Stromal cell of bone marrow (primary cell): ENCODE measurements at regions not wholly inside any gene's neighbourhood (a gene's known extent, or its start where the extent isn't known, plus 50 kb on each side); places are given as distances from the start of the nearest gene placed in this dataset.

Experiments
- DNase-seq: peaks from one replicate; pipeline ENCODE4 v3.0.0-alpha.2; 2012; ENCODE audit warnings: low read depth

DNA sequence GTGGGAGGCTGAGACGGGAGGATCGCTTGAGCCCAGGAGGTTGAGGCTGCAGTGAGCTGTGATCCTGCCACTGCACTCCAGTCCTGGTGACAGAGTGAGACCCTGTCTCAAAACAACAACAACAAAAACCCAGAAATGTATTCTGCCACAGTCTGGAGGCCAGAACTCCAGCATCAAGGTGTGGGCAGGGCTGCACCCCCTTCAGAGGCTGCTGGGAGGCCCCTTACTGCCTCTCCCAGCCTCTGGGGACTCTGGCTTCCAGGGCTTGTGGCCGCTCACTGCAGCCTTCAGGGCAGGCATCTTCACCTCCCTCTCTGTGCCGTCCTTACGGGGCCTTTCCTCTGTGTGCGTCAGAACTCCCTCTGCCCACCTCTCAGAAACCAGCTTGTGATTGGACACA lies 209.4 kb upstream of the GSE1 start:
- DNase-seq: no peak

GRCh38 chr16:85412911-85413520 lies 200.1 kb upstream of the GSE1 start:
- DNase-seq: no peak

GRCh38 chr16:85413691-85414663 lies 199.1 kb upstream of the GSE1 start:
- DNase-seq: no peak

DNA sequence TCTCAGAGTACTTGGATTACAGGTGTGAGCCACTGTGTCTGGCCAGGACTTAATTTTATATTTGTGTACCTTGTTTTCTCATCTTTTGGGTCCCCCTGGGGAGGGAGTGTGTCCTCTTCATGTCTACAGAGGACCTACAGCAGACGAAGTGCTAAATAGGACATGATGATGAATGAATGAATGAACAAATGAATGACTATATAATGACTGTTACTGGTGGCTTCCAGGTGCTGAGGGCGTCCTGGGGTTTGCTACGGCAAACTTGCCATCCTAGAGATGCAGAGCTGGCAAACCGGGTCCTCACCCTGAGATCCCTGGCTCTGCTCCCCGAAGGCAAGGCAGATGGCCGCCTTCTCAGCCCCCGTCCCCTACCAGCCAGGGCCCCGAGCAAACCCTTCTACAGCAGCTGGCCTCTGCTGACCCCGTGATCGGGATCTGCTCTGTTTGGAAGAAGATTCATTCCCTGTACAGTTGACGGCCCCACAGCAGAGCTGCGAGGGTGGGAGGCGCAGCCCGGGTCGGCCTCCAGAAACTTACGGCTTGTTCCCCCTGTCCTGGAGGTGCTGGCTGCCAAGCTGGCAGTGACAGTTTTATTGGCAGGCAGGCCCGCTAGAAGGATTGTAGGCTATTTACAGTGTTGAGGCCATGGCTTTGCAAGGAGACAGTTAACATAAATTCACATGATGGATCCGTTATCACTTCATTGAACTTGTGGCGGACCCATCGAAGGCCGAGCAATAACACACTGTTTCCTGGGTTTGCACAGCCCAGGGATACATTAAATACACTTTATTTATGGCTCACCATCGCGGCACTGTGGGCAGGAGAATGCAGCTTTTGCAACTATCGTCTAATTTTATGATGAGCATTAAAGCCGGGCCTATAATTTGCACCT lies 197.7 kb upstream of the GSE1 start:
- no peak for DNase-seq

DNA sequence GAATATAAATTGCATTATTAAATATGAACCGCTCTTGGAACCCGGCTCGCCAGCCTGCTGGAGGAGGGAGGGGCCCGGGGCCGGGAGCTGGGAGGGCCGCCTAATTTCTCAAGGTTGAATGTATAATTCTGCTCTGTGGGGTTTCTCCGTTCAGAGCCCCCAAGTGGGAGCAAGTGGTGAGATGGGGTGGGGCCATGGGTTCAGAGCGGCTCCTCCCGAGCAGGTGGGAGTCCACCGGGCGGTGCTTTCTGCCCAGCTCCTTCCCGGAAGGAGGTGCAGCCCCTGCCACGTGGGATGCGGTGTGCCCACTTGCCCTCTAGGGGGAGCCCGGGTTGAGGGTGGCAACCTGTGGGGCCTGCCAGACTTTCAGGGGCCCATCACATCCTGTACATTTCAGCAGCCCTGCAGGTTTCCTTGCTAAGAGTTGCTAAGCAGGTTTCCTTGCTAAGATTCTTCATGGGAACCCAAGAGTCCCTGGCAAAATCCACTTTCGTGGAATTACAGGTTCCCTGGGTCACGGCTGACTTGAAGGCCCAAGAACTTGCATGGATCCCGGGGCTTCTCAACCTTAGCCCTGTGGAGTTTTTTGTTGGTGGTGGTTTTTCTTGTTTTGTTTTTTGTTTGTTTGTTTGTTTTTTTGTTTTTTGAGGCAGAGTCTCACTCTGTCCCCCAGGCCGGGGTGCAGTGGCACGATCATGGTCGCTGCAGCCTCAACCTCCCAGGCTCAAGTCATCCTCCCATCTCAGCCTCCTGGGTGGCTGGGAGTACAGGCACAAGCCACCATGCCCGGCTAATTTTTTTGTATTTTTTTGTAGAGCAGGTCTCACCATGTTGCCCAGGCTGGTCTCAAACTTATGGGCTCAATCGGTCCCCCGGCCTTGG lies 196.7 kb upstream of the GSE1 start:
- DNase-seq: no peak

DNA sequence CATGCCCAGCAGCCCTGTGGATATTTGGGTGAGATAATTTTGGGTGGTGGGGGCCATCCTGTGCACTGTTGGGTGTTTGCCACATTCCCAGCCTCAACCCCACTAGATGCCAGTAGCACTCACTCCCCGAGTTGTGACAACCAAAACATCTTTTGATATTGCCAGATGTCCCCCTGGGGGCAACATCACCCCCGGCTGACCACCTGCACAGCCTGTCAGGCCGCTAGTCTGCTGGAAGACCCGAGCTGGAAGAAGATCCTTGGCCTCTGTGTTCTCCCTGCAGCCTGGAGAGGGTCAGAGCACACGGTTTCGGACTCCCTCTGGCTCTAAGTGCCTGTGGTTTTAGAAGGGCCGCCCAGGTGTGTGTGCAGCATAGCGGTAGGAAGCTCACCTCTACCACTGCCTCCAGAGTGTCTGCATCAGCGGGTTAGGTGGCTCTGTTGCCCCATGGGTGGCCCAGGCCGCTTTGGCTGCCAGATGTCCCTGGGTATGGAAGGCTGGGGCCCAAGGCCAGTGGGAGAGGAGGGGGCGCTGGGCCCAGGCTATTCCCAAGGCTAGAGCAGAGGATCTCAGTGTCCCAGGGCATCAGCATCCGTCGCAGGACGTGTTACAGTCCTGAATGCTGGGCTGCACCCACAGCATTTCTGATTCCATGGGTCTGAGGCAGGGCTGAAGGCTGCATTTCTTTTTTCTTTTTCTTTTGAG lies 195.8 kb upstream of the GSE1 start:
- DNase-seq: no peak

GRCh38 chr16:85418978-85419491 lies 194.1 kb upstream of the GSE1 start:
- no peak for DNase-seq

DNA sequence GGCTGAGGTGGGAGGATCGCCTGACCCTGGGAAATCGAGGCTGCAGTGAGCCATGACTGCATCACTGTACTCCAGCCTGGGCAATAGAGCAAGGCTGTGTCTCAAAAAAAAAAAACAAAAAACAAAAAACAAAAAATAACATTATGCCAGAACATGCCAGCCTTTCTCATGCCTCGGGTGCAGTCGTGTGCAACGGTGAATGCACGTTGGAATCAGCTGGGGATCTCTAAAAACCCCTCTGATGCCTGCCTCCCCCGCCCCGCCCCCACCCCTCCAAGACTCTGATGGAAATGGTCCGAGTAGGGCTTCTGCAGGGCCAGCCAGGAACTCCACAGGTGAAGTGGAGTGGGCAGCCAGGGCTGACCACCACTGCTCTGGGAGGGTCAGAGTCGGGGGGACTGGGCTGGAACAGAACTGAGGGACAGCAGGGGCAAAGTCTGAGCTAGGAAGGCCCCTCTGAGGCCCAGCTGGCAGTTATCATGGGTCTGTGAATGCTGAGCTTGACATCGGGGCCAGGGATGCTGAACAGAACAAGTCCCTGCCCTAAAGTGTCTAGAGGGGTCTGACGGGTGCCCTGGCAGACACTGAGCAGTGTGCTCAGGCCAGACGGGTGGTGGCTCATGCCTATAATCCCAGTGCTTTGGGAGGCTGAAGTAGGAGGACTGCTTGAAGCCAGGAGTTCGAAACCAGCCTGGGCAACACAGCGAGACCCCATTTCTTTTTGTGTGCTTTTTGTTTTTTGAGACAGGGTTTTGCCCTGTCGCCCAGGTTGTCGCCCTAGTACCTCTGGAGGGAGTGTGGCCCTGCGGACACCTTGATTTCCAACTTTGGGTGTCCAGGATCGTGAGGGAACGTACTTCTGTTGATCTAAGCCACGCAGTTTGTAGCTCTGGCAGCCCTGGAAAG lies 193.4 kb upstream of the GSE1 start:
- no peak for DNase-seq

DNA sequence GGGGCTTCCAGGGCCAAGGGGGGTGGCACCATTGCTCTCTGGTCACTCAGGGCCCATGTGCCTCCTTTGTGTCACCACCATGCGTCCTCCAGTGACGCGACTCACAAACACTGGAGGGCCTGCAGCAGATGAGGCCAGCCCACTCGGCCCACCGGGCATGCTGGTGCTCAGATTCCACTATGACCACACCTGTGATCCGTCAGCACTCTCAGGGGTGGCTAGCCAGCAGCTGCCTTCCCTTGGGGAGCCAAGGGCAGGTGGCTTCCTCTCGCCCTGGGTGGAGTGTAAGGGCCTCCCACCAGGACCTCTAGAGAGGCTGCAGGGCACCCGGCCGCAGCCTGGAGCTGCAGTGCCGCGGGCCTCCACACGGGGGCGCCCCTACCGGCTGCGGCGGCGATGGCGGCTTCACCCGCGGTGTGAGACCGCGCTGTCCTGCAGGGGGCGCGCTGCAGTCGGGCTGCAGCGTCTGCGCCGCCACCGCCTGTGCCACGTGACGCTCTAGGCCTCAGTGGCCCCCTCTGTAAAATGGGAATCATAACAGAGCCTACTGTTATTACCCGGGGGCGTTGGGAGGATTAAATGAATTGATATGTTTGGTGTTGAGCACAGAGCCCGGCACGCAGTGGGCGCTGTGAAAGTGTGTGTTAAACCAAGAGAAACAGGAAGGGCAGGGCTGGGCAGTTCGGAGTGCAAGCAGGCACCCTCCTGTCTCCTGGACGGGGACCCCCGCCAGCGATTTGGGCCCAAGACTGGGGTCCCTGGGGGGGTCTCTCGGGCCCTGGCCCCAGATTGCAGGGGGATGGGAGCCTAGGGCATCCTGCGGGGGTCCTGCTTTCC lies 192.4 kb upstream of the GSE1 start:
- no peak for DNase-seq

- DNase-seq: no peak
Observed at GRCh38 chr16:85421338-85422195, 191.6 kb upstream of the GSE1 start.

- no peak for DNase-seq
Observed at GRCh38 chr16:85422196-85422631, 190.9 kb upstream of the GSE1 start.

DNA sequence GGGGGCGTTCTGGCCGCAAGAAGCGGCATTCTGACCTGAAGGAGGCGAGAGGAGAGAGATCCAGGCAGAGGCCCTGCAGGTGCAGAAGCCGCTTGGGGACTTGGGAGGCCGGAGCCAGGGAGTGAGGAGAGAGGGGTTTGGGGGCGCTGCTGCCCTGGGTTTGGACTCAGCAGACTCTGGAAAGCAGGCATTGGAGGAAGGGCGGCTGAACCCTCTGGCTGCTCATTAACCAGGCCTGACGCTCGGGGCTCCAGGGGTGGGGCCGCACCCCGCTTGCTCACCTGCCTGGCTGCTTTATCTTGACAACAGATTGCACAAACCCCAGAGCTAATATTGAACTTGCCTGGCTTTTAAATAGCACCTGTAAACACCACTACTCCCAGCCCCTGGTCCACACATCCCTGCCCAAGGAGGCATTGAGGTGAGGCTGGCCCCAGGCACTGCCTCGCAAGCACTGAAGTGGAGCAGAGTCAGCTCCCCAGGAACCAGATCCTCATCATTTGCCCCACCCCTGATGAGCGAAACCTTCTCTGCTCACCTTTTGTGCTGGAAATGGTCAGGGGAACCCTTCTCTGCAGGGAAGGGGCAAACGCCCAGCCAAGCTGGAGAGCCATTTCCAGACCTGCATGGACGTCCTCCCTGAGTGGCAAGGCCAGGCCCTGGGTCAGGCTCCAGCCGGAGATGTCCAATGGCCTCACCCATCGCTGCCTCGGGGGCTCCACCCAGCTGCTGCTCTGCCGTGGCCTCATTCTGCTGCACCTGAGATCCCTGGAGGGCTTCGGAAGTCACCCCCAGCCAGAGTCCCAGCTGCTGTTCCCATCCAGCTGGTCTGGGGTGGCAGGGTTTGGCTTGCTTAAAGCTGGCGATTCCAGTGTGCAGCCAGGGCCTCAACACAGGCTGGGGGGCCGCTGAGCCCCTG lies 190.2 kb upstream of the GSE1 start:
- no peak for DNase-seq

DNA sequence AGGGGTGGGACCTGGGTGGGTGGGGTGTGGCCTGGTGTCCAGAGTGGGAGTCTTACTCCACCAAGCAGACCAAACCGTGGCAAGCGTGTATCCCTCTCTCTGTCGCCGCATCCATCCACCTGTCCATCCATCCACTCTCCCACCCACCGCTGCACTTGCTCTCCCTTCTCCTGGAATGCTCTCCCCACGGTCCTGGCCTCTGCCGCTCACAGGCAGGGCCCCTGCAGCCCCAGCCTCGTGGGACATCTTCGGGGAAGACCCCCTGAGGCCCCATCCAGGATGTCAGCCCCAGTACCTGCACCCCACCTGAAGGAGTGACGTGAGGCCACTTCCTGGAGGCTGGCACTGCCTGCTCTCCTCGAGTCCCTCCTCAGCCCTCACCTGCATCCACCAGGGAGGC lies 189.5 kb upstream of the GSE1 start:
- no peak for DNase-seq

- DNase-seq: no peak
Observed at GRCh38 chr16:85424260-85425073, 188.7 kb upstream of the GSE1 start.

DNA sequence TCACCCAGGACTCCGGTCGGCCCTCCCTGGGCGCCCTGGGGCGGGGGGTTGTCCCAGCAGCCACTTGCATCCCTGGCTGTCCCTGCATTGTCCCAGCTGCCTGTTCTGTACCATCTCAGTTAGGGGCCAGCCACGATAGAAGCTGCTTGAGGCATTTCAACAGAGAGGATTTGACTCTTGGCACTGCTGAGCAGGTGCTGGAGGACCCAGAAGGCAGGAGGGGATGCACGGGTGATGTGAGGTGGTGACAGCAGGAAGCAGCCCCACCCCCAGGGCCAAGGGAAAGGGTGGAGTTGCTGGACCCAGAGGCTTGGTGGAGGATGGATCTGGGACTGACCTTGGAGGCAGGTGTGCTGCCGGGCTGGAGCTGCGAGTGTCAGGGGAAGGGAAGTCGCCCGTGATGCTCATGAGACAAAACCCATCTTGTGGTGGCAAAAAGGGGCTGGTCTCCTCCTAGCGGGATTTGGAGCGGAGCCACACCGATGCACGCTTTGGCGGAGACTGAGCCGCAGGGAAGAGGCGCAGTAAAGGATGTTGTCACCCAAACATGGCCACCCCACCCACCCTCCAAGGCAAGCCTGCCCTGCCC lies 188.0 kb upstream of the GSE1 start:
- DNase-seq: no peak
